ENCODE measurements at regions not wholly inside any gene's neighbourhood (a gene's known extent, or its start where the extent isn't known, plus 50 kb on each side); places are given as distances from the start of the nearest gene placed in this dataset.

DNA sequence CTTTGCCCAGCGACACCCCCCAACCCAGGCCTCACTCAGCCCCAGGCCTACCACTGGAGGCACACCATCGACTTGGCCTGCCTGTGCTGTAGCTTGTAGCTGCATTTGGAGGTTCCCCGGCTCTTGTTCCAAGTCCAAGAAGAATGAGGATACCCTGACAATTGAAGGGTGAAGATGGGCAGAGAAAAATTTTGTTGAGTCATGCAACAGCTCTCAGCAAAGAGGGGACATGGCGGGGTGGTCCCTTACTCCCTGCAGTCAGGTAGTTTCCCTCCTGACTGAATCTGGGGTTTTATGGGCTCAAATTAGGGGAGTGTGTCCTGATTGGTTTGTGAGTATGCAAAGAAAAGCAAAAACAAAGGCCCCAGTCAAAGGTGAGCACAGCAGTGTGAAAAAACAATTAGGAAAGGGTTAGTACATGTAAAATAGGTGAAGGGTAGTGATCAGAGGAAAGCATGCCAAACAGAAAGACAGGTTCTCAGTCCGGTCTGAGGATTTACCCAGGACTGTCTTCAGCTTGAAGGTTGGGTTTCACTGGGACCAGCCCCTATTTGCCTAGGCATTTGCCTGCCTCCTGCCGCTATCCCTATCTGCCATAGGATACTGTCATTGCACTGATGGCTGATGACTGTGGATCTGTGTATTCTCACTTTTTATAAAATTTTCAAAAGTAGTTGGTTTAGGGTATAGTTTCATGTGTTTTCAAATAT lies 316.4 kb upstream of the RND3 start:
- TF ChIP-seq, protein P1, sequence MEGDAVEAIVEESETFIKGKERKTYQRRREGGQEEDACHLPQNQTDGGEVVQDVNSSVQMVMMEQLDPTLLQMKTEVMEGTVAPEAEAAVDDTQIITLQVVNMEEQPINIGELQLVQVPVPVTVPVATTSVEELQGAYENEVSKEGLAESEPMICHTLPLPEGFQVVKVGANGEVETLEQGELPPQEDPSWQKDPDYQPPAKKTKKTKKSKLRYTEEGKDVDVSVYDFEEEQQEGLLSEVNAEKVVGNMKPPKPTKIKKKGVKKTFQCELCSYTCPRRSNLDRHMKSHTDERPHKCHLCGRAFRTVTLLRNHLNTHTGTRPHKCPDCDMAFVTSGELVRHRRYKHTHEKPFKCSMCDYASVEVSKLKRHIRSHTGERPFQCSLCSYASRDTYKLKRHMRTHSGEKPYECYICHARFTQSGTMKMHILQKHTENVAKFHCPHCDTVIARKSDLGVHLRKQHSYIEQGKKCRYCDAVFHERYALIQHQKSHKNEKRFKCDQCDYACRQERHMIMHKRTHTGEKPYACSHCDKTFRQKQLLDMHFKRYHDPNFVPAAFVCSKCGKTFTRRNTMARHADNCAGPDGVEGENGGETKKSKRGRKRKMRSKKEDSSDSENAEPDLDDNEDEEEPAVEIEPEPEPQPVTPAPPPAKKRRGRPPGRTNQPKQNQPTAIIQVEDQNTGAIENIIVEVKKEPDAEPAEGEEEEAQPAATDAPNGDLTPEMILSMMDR (IDR thresholded peaks at IDR 0.05) = no peak
- TF ChIP-seq POLR2A (IDR thresholded peaks at IDR 0.05) = no peak
